DOHH2 (cell line): ENCODE measurements at regions not wholly inside any gene's neighbourhood (a gene's known extent, or its start where the extent isn't known, plus 50 kb on each side); places are given as distances from the start of the nearest gene placed in this dataset.

Experiments
- EZH2phosphoT487 ChIP-seq: fragments of 200-600 bp; sonication (generic); IDR thresholded peaks from 2 replicates; pipeline ENCODE4 v1.6.1; 2017; ENCODE audit warnings: borderline replicate concordance, mild to moderate bottlenecking, antibody characterized with exemption, low read length, moderate library complexity, mixed read lengths
- TF ChIP-seq, protein P1 (sequence below): fragments of 200-600 bp; sonication (generic); IDR thresholded peaks from one replicate; pipeline ENCODE4 v1.5.1; 2014; ENCODE audit warnings: antibody characterized with exemption, mild to moderate bottlenecking, low read depth, low read length; ENCODE audit not compliant: poor library complexity, severe bottlenecking

DNA sequence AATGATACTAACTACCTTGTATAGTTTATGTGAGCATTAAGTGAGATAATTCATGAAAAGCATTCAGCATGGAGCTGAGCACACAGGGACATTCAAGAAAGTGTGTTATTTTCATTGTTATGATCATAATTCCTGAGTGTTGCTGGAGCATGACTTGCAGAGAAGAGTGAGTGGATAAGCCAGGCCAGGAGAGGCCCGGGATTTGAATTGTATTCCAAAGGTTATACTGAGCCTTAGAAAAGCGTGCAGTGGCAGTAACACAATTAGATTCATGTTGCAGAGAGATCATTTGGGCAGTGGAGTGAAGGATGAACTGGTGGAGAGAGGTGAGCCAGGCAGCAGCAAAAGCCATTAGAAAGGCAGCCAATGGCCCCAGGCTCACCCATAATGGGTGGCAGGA lies 142.9 kb upstream of the SH3BP4 start:
- TF ChIP-seq, protein P1, sequence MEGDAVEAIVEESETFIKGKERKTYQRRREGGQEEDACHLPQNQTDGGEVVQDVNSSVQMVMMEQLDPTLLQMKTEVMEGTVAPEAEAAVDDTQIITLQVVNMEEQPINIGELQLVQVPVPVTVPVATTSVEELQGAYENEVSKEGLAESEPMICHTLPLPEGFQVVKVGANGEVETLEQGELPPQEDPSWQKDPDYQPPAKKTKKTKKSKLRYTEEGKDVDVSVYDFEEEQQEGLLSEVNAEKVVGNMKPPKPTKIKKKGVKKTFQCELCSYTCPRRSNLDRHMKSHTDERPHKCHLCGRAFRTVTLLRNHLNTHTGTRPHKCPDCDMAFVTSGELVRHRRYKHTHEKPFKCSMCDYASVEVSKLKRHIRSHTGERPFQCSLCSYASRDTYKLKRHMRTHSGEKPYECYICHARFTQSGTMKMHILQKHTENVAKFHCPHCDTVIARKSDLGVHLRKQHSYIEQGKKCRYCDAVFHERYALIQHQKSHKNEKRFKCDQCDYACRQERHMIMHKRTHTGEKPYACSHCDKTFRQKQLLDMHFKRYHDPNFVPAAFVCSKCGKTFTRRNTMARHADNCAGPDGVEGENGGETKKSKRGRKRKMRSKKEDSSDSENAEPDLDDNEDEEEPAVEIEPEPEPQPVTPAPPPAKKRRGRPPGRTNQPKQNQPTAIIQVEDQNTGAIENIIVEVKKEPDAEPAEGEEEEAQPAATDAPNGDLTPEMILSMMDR, result no peak
- TF ChIP-seq EZH2phosphoT487, result no peak
